Fibroblast of lung (primary cell): ENCODE measurements at regions not wholly inside any gene's neighbourhood (a gene's known extent, or its start where the extent isn't known, plus 50 kb on each side); places are given as distances from the start of the nearest gene placed in this dataset.

ENCODE experiments used
- DNase-seq, 2 donors: peaks; one replicate each; pipeline versions ENCODE4 v3.0.0 to v3.0.0-alpha.2; 2010; ENCODE audit warnings: low read depth in 2 of 2
- H2AFZ ChIP-seq: 2 replicates; pipeline ENCODE4 v1.5.1; 2012; ENCODE audit warnings: low read length, control low read depth, inconsistent platforms
- H3K27ac ChIP-seq: 2 replicates; pipeline ENCODE4 v1.5.1; 2011; ENCODE audit warnings: low read length, control low read depth; ENCODE audit not compliant: insufficient read depth
- H3K27me3 ChIP-seq: 2 replicates; pipeline ENCODE4 v1.5.1; 2011; ENCODE audit warnings: mild to moderate bottlenecking, low read length; ENCODE audit not compliant: control insufficient read depth, insufficient read depth
- H3K36me3 ChIP-seq: 2 replicates; pipeline ENCODE4 v1.5.1; 2011; ENCODE audit warnings: low read length; ENCODE audit not compliant: control insufficient read depth, insufficient read depth
- H3K4me1 ChIP-seq: 2 replicates; pipeline ENCODE4 v1.5.1; 2011; ENCODE audit warnings: low read length; ENCODE audit not compliant: control insufficient read depth, insufficient read depth; ENCODE audit errors: extremely low read depth
- H3K4me2 ChIP-seq: 2 replicates; pipeline ENCODE4 v1.5.1; 2011; ENCODE audit warnings: low read length, control low read depth; ENCODE audit not compliant: insufficient read depth; ENCODE audit errors: extremely low read depth
- H3K4me3 ChIP-seq, 4 experiments: fragments of 200-600 bp in 1 of 4; sonication (generic) in 1 of 4; replicated peaks in 1 of 4; 2 replicates each; pipeline ENCODE4 v1.5.1; 2011 to 2016; ENCODE audit warnings: low read length in 4 of 4, low read depth in 3 of 4, mild to moderate bottlenecking in 3 of 4, control low read depth in 2 of 4, inconsistent platforms in 1 of 4, mixed read lengths in 1 of 4; ENCODE audit not compliant: insufficient read depth in 1 of 4; ENCODE audit errors: control extremely low read depth in 1 of 4
- H3K79me2 ChIP-seq: 2 replicates; pipeline ENCODE4 v1.5.1; 2012; ENCODE audit warnings: mild to moderate bottlenecking, low read length, inconsistent platforms; ENCODE audit not compliant: control insufficient read depth, insufficient read depth
- H3K9ac ChIP-seq: 2 replicates; pipeline ENCODE4 v1.5.1; 2011; ENCODE audit warnings: mild to moderate bottlenecking, low read length, control low read depth; ENCODE audit not compliant: insufficient read depth
- H3K9me3 ChIP-seq: 2 replicates; pipeline ENCODE4 v1.5.1; 2012; ENCODE audit warnings: low read depth, low read length; ENCODE audit not compliant: control insufficient read depth, insufficient read depth
- H4K20me1 ChIP-seq: 2 replicates; pipeline ENCODE4 v1.5.1; 2011; ENCODE audit warnings: low read length; ENCODE audit not compliant: control insufficient read depth, insufficient read depth; ENCODE audit errors: extremely low read depth
- CTCF ChIP-seq, 2 donors: IDR thresholded peaks in 1 of 2; conservative IDR thresholded peaks in 1 of 2; 1 replicate in 1 of 2; 2 replicates in 1 of 2; pipeline ENCODE4 v1.5.1; 2011 to 2012; ENCODE audit warnings: low read length in 2 of 2, control low read depth in 1 of 2, inconsistent platforms in 1 of 2, low read depth in 1 of 2, mild to moderate bottlenecking in 1 of 2
- EZH2 ChIP-seq: IDR thresholded peaks from 2 replicates; pipeline ENCODE4 v1.5.1; 2012; ENCODE audit warnings: low read length, control low read depth, mild to moderate bottlenecking; ENCODE audit errors: missing control alignments

GRCh38 chr2:57962861-57963260 lies 83.7 kb upstream of the VRK2 start:
- no peaks in the 10 kb centered on the region for H3K36me3 ChIP-seq
- no peak overlapping the region for H3K9ac ChIP-seq
- DNase-seq, result no peak
- TF ChIP-seq EZH2 (no peak), CTCF (conservative IDR thresholded peaks at IDR 0.05 in 1 of 2, IDR thresholded peaks at IDR 0.05 in 1 of 2; ENCODE audit: low read depth in 1 of 2, low read length in 2 of 2) (no peak)
- no peaks in the 10 kb centered on the region for H3K79me2 ChIP-seq
- no peak overlapping the region for H2AFZ ChIP-seq
- H4K20me1 ChIP-seq, result no peaks in the 10 kb centered on the region
- no peaks in the 10 kb centered on the region for H3K4me1 ChIP-seq
- no peak overlapping the region for H3K4me2 ChIP-seq
- no peaks in the 10 kb centered on the region for H3K27me3 ChIP-seq
- H3K4me3 ChIP-seq, result no peak overlapping the region
- no peak overlapping the region for H3K27ac ChIP-seq
- H3K9me3 ChIP-seq, result no peaks in the 10 kb centered on the region

GRCh38 chr2:57965219-57965618 lies 81.4 kb upstream of the VRK2 start:
- Histone ChIP-seq H2AFZ (no peak overlapping the region), H3K36me3 (no peaks in the 10 kb centered on the region), H3K79me2 (no peaks in the 10 kb centered on the region), H3K4me3 (no peak overlapping the region), H3K4me2 (no peak overlapping the region), H3K9ac (no peak overlapping the region), H3K27ac (no peak overlapping the region), H3K4me1 (no peaks in the 10 kb centered on the region), H4K20me1 (no peaks in the 10 kb centered on the region), H3K9me3 (no peaks in the 10 kb centered on the region), H3K27me3 (no peaks in the 10 kb centered on the region)
- DNase-seq, result no peak
- TF ChIP-seq CTCF (conservative IDR thresholded peaks at IDR 0.05 in 1 of 2, IDR thresholded peaks at IDR 0.05 in 1 of 2; ENCODE audit: low read depth in 1 of 2, low read length in 2 of 2), result no peak
- no peak for TF ChIP-seq EZH2

GRCh38 chr2:57965961-57966360 lies 80.6 kb upstream of the VRK2 start:
- H3K4me2 ChIP-seq, result no peak overlapping the region
- H3K27me3 ChIP-seq, result no peaks in the 10 kb centered on the region
- H3K79me2 ChIP-seq, result no peaks in the 10 kb centered on the region
- no peak overlapping the region for H3K9ac ChIP-seq
- no peaks in the 10 kb centered on the region for H3K9me3 ChIP-seq
- H4K20me1 ChIP-seq, result no peaks in the 10 kb centered on the region
- no peaks in the 10 kb centered on the region for H3K36me3 ChIP-seq
- no peak for DNase-seq
- no peaks in the 10 kb centered on the region for H3K4me1 ChIP-seq
- no peak overlapping the region for H2AFZ ChIP-seq
- no peak for TF ChIP-seq EZH2
- TF ChIP-seq CTCF (conservative IDR thresholded peaks at IDR 0.05 in 1 of 2, IDR thresholded peaks at IDR 0.05 in 1 of 2; ENCODE audit: low read depth in 1 of 2, low read length in 2 of 2), result no peak
- H3K27ac ChIP-seq, result no peak overlapping the region
- H3K4me3 ChIP-seq, result no peak overlapping the region
